ENCODE measurements at regions not wholly inside any gene's neighbourhood (a gene's known extent, or its start where the extent isn't known, plus 50 kb on each side); places are given as distances from the start of the nearest gene placed in this dataset.
"Not testable (repeated sequence)": the region's sequence is repeated elsewhere in the genome, so short reads cannot be mapped to it uniquely, and the experiment has no call there.

DNA sequence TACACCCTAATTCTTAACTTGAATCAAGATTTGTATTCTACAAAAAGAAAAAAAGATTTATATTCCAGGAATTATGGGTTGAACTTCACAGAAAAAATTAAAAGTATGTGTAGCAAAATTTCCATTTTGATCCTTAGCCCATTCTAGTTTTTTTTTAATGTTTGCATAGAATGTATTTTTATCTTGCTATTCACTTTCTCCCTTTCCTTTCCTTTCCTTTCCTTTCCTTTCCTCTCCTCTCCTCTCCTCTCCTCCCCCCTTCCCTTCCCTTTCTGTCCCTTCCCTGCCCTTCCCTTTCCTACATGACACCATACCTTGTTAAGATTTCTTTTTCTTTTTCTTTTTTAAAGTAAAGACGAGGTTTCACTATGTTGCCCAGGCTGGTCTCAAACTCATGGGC lies 542.5 kb upstream of the PTGER4 start:
- no peak overlapping the region for H3K9ac ChIP-seq (ENCODE audit: low read depth in 1 of 2, low read length in 2 of 2)
- H3K27ac ChIP-seq (ENCODE audit: low read depth, low read length): no peak overlapping the region
- no peaks in the 10 kb centered on the region for H3K27me3 ChIP-seq (ENCODE audit: control insufficient read depth in 1 of 2, insufficient read depth in 2 of 2, low read length in 2 of 2)
- no peaks in the 10 kb centered on the region for H3K4me1 ChIP-seq (ENCODE audit: control insufficient read depth in 1 of 2, insufficient read depth in 2 of 2, low read length in 2 of 2)
- H3K36me3 ChIP-seq (ENCODE audit: control insufficient read depth in 1 of 2, insufficient read depth in 2 of 2, low read length in 2 of 2): no peaks in the 10 kb centered on the region
- H3K9me3 ChIP-seq (ENCODE audit: control insufficient read depth in 1 of 2, low read length in 2 of 2): no peaks in the 10 kb centered on the region
- no peak overlapping the region for H3K4me3 ChIP-seq (ENCODE audit: low read depth in 1 of 2, low read length in 2 of 2)

DNA sequence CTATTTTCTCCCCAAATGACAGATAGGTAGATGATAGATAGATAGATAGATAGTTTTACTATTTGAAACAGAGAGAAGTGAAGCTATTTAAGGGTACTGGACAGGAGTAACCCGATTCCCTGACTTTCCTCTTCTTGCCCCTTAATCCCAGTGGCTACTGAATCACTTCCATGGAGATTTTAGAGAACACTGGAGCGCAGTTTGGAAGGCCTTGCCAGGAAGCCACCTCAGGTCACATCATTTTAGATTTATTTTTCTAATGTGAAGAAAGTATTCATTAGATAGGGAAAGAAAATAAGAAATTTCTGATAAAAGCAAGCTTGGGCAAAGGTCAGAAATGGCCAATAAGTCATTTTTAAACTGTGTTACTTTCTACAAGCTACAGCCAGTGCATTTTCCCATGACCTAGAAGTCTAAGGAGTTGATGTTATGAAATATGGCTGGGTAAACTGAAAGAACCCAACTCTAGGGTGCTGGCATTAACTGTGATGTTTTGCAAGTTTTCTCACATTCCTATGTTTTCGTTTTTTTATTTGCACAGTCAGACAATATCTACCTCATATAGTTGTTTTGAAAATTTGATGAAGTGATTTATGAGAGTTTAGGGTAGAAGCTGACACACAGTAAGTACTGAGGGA lies 544.7 kb upstream of the PTGER4 start:
- no peak overlapping the region for H3K4me3 ChIP-seq (ENCODE audit: low read depth in 1 of 2, low read length in 2 of 2)
- no peaks in the 10 kb centered on the region for H3K27me3 ChIP-seq (ENCODE audit: control insufficient read depth in 1 of 2, insufficient read depth in 2 of 2, low read length in 2 of 2)
- H3K9ac ChIP-seq (ENCODE audit: low read depth in 1 of 2, low read length in 2 of 2): no peak overlapping the region
- no peak overlapping the region for H3K27ac ChIP-seq (ENCODE audit: low read depth, low read length)
- no peaks in the 10 kb centered on the region for H3K36me3 ChIP-seq (ENCODE audit: control insufficient read depth in 1 of 2, insufficient read depth in 2 of 2, low read length in 2 of 2)
- no peaks in the 10 kb centered on the region for H3K4me1 ChIP-seq (ENCODE audit: control insufficient read depth in 1 of 2, insufficient read depth in 2 of 2, low read length in 2 of 2)
- H3K9me3 ChIP-seq (ENCODE audit: control insufficient read depth in 1 of 2, low read length in 2 of 2): no peaks in the 10 kb centered on the region

- Histone ChIP-seq H3K27ac (ENCODE audit: low read depth, low read length) (no peak overlapping the region), H3K9ac (ENCODE audit: low read depth in 1 of 2, low read length in 2 of 2) (no peak overlapping the region), H3K27me3 (ENCODE audit: control insufficient read depth in 1 of 2, insufficient read depth in 2 of 2, low read length in 2 of 2) (no peaks in the 10 kb centered on the region), H3K4me3 (ENCODE audit: low read depth in 1 of 2, low read length in 2 of 2) (no peak overlapping the region), H3K4me1 (ENCODE audit: control insufficient read depth in 1 of 2, insufficient read depth in 2 of 2, low read length in 2 of 2) (no peaks in the 10 kb centered on the region), H3K9me3 (ENCODE audit: control insufficient read depth in 1 of 2, low read length in 2 of 2) (peaks cover 4 to 6% of the 10 kb centered on the region in 2 donors), H3K36me3 (ENCODE audit: control insufficient read depth in 1 of 2, insufficient read depth in 2 of 2, low read length in 2 of 2) (no peaks in the 10 kb centered on the region)
Observed at GRCh38 chr5:40124367-40124766, 555.3 kb upstream of the PTGER4 start.

DNA sequence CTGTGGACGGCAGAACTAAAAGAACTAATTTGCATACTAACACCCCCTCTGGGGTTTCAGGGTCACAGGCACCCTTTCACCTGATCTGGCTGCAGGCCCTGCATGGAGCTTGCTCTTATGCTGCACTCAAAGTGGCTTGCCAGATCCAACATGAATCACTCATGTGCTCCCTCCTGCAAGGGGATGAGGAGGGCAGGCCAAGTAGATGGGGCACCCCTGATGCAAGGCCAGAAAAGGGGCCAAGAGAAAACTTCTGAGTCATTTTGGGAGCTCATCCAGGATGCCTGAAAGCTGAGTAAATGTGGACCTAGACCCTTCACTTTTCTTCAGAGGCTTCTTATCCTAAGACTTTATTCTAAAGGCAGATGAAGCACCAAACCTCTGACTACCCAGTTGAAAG lies 558.5 kb upstream of the PTGER4 start:
- Histone ChIP-seq H3K4me3 (ENCODE audit: low read depth in 1 of 2, low read length in 2 of 2) (no peak overlapping the region), H3K27ac (ENCODE audit: low read depth, low read length) (no peak overlapping the region), H3K9me3 (ENCODE audit: control insufficient read depth in 1 of 2, low read length in 2 of 2) (peaks cover 4 to 6% of the 10 kb centered on the region in 2 donors), H3K9ac (ENCODE audit: low read depth in 1 of 2, low read length in 2 of 2) (no peak overlapping the region), H3K36me3 (ENCODE audit: control insufficient read depth in 1 of 2, insufficient read depth in 2 of 2, low read length in 2 of 2) (no peaks in the 10 kb centered on the region), H3K4me1 (ENCODE audit: control insufficient read depth in 1 of 2, insufficient read depth in 2 of 2, low read length in 2 of 2) (no peaks in the 10 kb centered on the region), H3K27me3 (ENCODE audit: control insufficient read depth in 1 of 2, insufficient read depth in 2 of 2, low read length in 2 of 2) (no peaks in the 10 kb centered on the region)

DNA sequence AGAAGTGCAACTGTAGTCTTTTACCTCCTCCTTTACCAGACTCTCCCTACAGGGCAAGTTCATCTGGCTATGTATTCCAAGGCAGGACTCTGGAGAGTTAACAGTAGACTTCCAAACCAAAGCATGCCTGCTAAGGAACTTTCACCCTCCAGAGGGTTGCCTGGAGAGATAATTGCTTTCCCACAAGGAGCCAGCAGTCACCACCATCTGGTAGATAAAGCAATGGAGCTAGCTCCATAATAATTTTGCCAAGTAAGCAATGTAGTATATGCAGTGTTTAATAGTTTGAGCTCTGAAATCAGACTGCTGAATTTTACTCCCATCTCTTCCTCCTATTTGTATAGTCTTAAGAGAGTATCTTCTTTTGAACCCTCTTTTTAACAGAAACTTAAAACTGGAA lies 566.8 kb upstream of the PTGER4 start:
- no peaks in the 10 kb centered on the region for H3K36me3 ChIP-seq (ENCODE audit: control insufficient read depth in 1 of 2, insufficient read depth in 2 of 2, low read length in 2 of 2)
- no peaks in the 10 kb centered on the region for H3K27me3 ChIP-seq (ENCODE audit: control insufficient read depth in 1 of 2, insufficient read depth in 2 of 2, low read length in 2 of 2)
- no peak overlapping the region for H3K27ac ChIP-seq (ENCODE audit: low read depth, low read length)
- no peak overlapping the region for H3K4me3 ChIP-seq (ENCODE audit: low read depth in 1 of 2, low read length in 2 of 2)
- no peaks in the 10 kb centered on the region for H3K4me1 ChIP-seq (ENCODE audit: control insufficient read depth in 1 of 2, insufficient read depth in 2 of 2, low read length in 2 of 2)
- no peaks in the 10 kb centered on the region for H3K9me3 ChIP-seq (ENCODE audit: control insufficient read depth in 1 of 2, low read length in 2 of 2)
- H3K9ac ChIP-seq (ENCODE audit: low read depth in 1 of 2, low read length in 2 of 2): no peak overlapping the region

- not testable (repeated sequence) for H3K27me3 ChIP-seq (ENCODE audit: control insufficient read depth in 1 of 2, insufficient read depth in 2 of 2, low read length in 2 of 2); H3K4me1 ChIP-seq (ENCODE audit: control insufficient read depth in 1 of 2, insufficient read depth in 2 of 2, low read length in 2 of 2); H3K9me3 ChIP-seq (ENCODE audit: control insufficient read depth in 1 of 2, low read length in 2 of 2); H3K27ac ChIP-seq (ENCODE audit: low read depth, low read length); H3K4me3 ChIP-seq (ENCODE audit: low read depth in 1 of 2, low read length in 2 of 2); H3K9ac ChIP-seq (ENCODE audit: low read depth in 1 of 2, low read length in 2 of 2); H3K36me3 ChIP-seq (ENCODE audit: control insufficient read depth in 1 of 2, insufficient read depth in 2 of 2, low read length in 2 of 2)
Observed at GRCh38 chr5:40111036-40111435, 568.7 kb upstream of the PTGER4 start.

DNA sequence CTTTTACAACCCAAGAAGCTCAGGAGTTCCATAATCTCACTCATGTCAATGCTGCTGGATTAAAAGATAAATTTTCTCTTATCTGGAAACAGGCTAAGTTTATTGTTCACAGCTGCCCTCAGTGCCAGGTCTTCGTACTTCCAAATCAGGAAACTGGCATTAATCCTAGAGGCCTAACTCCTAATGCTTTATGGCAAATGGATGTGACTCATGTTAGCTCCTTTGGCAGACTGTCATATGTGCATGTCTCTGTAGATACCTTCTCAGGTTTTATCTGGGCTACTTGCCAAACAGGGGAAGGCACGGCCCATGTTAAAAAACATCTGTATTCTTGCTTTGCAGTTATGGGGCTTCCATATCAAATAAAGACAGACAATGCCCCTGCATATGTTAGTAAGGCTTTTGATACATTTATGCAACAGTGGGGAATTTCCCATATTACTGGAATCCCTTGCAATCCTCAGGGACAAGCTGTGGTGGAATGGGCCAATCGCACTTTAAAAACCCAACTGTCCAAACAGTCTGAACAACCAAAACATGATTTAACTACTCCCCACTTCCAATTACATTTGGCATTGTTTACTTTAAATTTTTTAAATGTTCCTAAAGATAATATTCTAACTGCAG lies 570.8 kb upstream of the PTGER4 start:
- not testable (repeated sequence) for H3K4me1 ChIP-seq (ENCODE audit: control insufficient read depth in 1 of 2, insufficient read depth in 2 of 2, low read length in 2 of 2); H3K9me3 ChIP-seq (ENCODE audit: control insufficient read depth in 1 of 2, low read length in 2 of 2); H3K27ac ChIP-seq (ENCODE audit: low read depth, low read length); H3K36me3 ChIP-seq (ENCODE audit: control insufficient read depth in 1 of 2, insufficient read depth in 2 of 2, low read length in 2 of 2); H3K4me3 ChIP-seq (ENCODE audit: low read depth in 1 of 2, low read length in 2 of 2); H3K9ac ChIP-seq (ENCODE audit: low read depth in 1 of 2, low read length in 2 of 2); H3K27me3 ChIP-seq (ENCODE audit: control insufficient read depth in 1 of 2, insufficient read depth in 2 of 2, low read length in 2 of 2)

- H3K36me3 ChIP-seq (ENCODE audit: control insufficient read depth in 1 of 2, insufficient read depth in 2 of 2, low read length in 2 of 2); H3K9me3 ChIP-seq (ENCODE audit: control insufficient read depth in 1 of 2, low read length in 2 of 2); H3K27ac ChIP-seq (ENCODE audit: low read depth, low read length); H3K9ac ChIP-seq (ENCODE audit: low read depth in 1 of 2, low read length in 2 of 2); H3K4me3 ChIP-seq (ENCODE audit: low read depth in 1 of 2, low read length in 2 of 2); H3K4me1 ChIP-seq (ENCODE audit: control insufficient read depth in 1 of 2, insufficient read depth in 2 of 2, low read length in 2 of 2); H3K27me3 ChIP-seq (ENCODE audit: control insufficient read depth in 1 of 2, insufficient read depth in 2 of 2, low read length in 2 of 2): not testable (repeated sequence)
Observed at GRCh38 chr5:40107786-40108185, 571.9 kb upstream of the PTGER4 start.

DNA sequence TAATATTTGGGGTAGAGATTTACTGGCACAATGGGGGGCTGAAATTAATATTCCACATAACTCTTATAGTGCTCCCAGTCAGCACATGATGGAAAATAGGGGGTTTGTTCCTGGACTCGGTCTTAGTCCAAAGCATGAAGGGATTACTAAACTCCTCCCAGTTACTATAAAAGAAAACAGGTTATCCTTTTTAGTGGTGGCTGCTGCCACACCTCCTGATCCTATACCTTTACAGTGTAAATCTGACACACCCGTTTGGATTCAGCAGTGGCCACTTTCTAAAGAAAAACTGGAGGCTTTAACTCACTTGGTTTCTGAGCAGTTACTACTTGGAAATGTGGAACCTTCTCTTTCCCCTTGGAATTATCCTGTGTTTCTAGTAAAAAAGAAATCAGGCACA lies 572.9 kb upstream of the PTGER4 start:
- H3K27ac ChIP-seq (ENCODE audit: low read depth, low read length): no peak overlapping the region
- no peak overlapping the region for H3K9ac ChIP-seq (ENCODE audit: low read depth in 1 of 2, low read length in 2 of 2)
- no peaks in the 10 kb centered on the region for H3K36me3 ChIP-seq (ENCODE audit: control insufficient read depth in 1 of 2, insufficient read depth in 2 of 2, low read length in 2 of 2)
- no peak overlapping the region for H3K4me3 ChIP-seq (ENCODE audit: low read depth in 1 of 2, low read length in 2 of 2)
- H3K9me3 ChIP-seq (ENCODE audit: control insufficient read depth in 1 of 2, low read length in 2 of 2): peaks cover 0 to 8% of the 10 kb centered on the region in 2 donors
- no peaks in the 10 kb centered on the region for H3K27me3 ChIP-seq (ENCODE audit: control insufficient read depth in 1 of 2, insufficient read depth in 2 of 2, low read length in 2 of 2)
- peaks cover 0 to 4% of the 10 kb centered on the region in 2 donors for H3K4me1 ChIP-seq (ENCODE audit: control insufficient read depth in 1 of 2, insufficient read depth in 2 of 2, low read length in 2 of 2)

DNA sequence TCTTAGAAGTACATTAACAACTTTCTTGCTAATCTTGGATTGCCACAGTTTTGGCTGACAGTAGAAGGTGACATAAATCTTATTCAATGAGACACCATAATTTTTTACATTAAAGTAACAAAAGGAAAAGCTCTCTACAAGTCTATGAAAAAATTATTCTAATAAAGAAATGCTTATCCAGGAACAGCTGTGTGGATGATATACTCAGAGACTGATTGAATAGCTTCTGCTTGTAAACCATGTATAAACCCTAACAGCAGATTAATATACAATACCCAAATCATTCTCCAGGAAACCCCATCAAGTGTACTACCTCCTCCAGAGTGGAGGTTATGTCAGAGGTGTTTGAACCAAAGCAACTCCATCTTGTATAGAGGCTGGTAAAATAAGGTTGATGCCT lies 581.4 kb upstream of the PTGER4 start:
- H3K4me3 ChIP-seq (ENCODE audit: low read depth in 1 of 2, low read length in 2 of 2): no peak overlapping the region
- H3K36me3 ChIP-seq (ENCODE audit: control insufficient read depth in 1 of 2, insufficient read depth in 2 of 2, low read length in 2 of 2): no peaks in the 10 kb centered on the region
- no peak overlapping the region for H3K27ac ChIP-seq (ENCODE audit: low read depth, low read length)
- H3K9me3 ChIP-seq (ENCODE audit: control insufficient read depth in 1 of 2, low read length in 2 of 2): no peaks in the 10 kb centered on the region
- H3K9ac ChIP-seq (ENCODE audit: low read depth in 1 of 2, low read length in 2 of 2): no peak overlapping the region
- no peaks in the 10 kb centered on the region for H3K4me1 ChIP-seq (ENCODE audit: control insufficient read depth in 1 of 2, insufficient read depth in 2 of 2, low read length in 2 of 2)
- H3K27me3 ChIP-seq (ENCODE audit: control insufficient read depth in 1 of 2, insufficient read depth in 2 of 2, low read length in 2 of 2): no peaks in the 10 kb centered on the region
